ENCODE measurements at regions not wholly inside any gene's neighbourhood (a gene's known extent, or its start where the extent isn't known, plus 50 kb on each side); places are given as distances from the start of the nearest gene placed in this dataset.

- in situ Hi-C loops (cut with MboI), result no loop called here
- RAD21 ChIA-PET (ENCODE audit: unreplicated experiment), result no interaction called here
- no peaks in the 10 kb centered on the region for H3K36me3 ChIP-seq (ENCODE audit: control insufficient read depth in 2 of 2, insufficient read depth in 2 of 2, low read length in 1 of 2)
- no peaks in the 10 kb centered on the region for H3K79me2 ChIP-seq (ENCODE audit: control insufficient read depth, insufficient read depth, low read length)
- 17% methylated on average over 7 of the region's 7 CpGs for WGBS (ENCODE audit: insufficient coverage, insufficient replicate concordance, low lambda C conversion rate, missing lambda C conversion rate)
- H3K4me3 ChIP-seq, result no peak overlapping the region
- DNase-seq (ENCODE audit: low read depth, low spot score) (no peak), FAIRE-seq (no peak), ATAC-seq (no peak)
- SMC1A ChIA-PET (ENCODE audit: uncharacterized antibody, unreplicated experiment), result no interaction called here
- no peak overlapping the region for H3K9ac ChIP-seq (ENCODE audit: control insufficient read depth, insufficient read depth, low read length)
- CTCF ChIA-PET, result no interaction called here
- H3K27me3 ChIP-seq (replicated peaks in 1 of 2; ENCODE audit: control insufficient read depth in 2 of 2, insufficient read depth in 2 of 2, low read length in 1 of 2), result no peaks in the 10 kb centered on the region
- no peak overlapping the region for H3K4me2 ChIP-seq (ENCODE audit: control insufficient read depth, insufficient read depth)
- no peaks in the 10 kb centered on the region for H4K20me1 ChIP-seq (ENCODE audit: control insufficient read depth, insufficient read depth)
- H3K27ac ChIP-seq (ENCODE audit: control insufficient read depth, insufficient read depth), result no peak overlapping the region
- H3K4me1 ChIP-seq (ENCODE audit: control insufficient read depth, insufficient read depth, low read length), result no peaks in the 10 kb centered on the region
- no peaks in the 10 kb centered on the region for H3K9me3 ChIP-seq (replicated peaks; ENCODE audit: control insufficient read depth, insufficient read depth, low read length)
- intact Hi-C loops (cut with micrococcal nuclease; ENCODE audit: unreplicated experiment), result loop anchor here (5.0 kb wide), 1 partner anchor 41 kb away; no protein-coding TSS in a partner anchor
- no peak overlapping the region for H2AFZ ChIP-seq (ENCODE audit: control insufficient read depth, low read depth, low read length)
- POLR2A ChIA-PET, result no interaction called here
- BruUV-seq (replicated peaks), result no TSS peak
- TF ChIP-seq STAT1 (conservative IDR thresholded peaks at IDR 0.05) (no peak), REST (IDR thresholded peaks at IDR 0.05; ENCODE audit: low read depth, low read length) (no peak), SUZ12 (IDR thresholded peaks at IDR 0.05; ENCODE audit: unreplicated experiment) (no peak), LARP7 (IDR thresholded peaks at IDR 0.05) (no peak), USF1 (IDR thresholded peaks at IDR 0.05; ENCODE audit: borderline replicate concordance, extremely low read length, insufficient read depth, low read depth, low read length) (no peak), ZNF24 (IDR thresholded peaks at IDR 0.05) (no peak), BRCA1 (IDR thresholded peaks at IDR 0.05; ENCODE audit: low read depth, low read length) (no peak), ZNF217 (IDR thresholded peaks at IDR 0.05) (no peak), TCF7 (IDR thresholded peaks at IDR 0.05; ENCODE audit: borderline replicate concordance) (no peak), PML (IDR thresholded peaks at IDR 0.05; ENCODE audit: low read length) (no peak), NR2C2 (IDR thresholded peaks at IDR 0.05; ENCODE audit: borderline replicate concordance, control insufficient read depth, insufficient read length, low read depth) (no peak)
- TF ChIP-seq, protein P1, sequence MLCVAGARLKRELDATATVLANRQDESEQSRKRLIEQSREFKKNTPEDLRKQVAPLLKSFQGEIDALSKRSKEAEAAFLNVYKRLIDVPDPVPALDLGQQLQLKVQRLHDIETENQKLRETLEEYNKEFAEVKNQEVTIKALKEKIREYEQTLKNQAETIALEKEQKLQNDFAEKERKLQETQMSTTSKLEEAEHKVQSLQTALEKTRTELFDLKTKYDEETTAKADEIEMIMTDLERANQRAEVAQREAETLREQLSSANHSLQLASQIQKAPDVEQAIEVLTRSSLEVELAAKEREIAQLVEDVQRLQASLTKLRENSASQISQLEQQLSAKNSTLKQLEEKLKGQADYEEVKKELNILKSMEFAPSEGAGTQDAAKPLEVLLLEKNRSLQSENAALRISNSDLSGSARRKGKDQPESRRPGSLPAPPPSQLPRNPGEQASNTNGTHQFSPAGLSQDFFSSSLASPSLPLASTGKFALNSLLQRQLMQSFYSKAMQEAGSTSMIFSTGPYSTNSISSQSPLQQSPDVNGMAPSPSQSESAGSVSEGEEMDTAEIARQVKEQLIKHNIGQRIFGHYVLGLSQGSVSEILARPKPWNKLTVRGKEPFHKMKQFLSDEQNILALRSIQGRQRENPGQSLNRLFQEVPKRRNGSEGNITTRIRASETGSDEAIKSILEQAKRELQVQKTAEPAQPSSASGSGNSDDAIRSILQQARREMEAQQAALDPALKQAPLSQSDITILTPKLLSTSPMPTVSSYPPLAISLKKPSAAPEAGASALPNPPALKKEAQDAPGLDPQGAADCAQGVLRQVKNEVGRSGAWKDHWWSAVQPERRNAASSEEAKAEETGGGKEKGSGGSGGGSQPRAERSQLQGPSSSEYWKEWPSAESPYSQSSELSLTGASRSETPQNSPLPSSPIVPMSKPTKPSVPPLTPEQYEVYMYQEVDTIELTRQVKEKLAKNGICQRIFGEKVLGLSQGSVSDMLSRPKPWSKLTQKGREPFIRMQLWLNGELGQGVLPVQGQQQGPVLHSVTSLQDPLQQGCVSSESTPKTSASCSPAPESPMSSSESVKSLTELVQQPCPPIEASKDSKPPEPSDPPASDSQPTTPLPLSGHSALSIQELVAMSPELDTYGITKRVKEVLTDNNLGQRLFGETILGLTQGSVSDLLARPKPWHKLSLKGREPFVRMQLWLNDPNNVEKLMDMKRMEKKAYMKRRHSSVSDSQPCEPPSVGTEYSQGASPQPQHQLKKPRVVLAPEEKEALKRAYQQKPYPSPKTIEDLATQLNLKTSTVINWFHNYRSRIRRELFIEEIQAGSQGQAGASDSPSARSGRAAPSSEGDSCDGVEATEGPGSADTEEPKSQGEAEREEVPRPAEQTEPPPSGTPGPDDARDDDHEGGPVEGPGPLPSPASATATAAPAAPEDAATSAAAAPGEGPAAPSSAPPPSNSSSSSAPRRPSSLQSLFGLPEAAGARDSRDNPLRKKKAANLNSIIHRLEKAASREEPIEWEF (IDR thresholded peaks at IDR 0.05; ENCODE audit: insufficient replicate concordance, low read depth, low read length), result no peak
- TF ChIP-seq, protein P2, sequence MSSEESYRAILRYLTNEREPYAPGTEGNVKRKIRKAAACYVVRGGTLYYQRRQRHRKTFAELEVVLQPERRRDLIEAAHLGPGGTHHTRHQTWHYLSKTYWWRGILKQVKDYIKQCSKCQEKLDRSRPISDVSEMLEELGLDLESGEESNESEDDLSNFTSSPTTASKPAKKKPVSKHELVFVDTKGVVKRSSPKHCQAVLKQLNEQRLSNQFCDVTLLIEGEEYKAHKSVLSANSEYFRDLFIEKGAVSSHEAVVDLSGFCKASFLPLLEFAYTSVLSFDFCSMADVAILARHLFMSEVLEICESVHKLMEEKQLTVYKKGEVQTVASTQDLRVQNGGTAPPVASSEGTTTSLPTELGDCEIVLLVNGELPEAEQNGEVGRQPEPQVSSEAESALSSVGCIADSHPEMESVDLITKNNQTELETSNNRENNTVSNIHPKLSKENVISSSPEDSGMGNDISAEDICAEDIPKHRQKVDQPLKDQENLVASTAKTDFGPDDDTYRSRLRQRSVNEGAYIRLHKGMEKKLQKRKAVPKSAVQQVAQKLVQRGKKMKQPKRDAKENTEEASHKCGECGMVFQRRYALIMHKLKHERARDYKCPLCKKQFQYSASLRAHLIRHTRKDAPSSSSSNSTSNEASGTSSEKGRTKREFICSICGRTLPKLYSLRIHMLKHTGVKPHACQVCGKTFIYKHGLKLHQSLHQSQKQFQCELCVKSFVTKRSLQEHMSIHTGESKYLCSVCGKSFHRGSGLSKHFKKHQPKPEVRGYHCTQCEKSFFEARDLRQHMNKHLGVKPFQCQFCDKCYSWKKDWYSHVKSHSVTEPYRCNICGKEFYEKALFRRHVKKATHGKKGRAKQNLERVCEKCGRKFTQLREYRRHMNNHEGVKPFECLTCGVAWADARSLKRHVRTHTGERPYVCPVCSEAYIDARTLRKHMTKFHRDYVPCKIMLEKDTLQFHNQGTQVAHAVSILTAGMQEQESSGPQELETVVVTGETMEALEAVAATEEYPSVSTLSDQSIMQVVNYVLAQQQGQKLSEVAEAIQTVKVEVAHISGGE (CRISPR knock-in tag; IDR thresholded peaks at IDR 0.05), result no peak
Observed at GRCh38 chr15:31557899-31558298, 231.3 kb downstream of the KLF13 start.

Measured in GM12878 (cell line).